ENCODE measurements at regions not wholly inside any gene's neighbourhood (a gene's known extent, or its start where the extent isn't known, plus 50 kb on each side); places are given as distances from the start of the nearest gene placed in this dataset.

- Mint-ChIP-seq H3K4me3 (no peak overlapping the region), H3K27me3 (ENCODE audit: insufficient read depth) (peaks cover 68% of the 10 kb centered on the region), H3K27ac (no peak overlapping the region), H3K9me3 (no peaks in the 10 kb centered on the region), H3K36me3 (ENCODE audit: low read depth) (no peaks in the 10 kb centered on the region), H3K4me1 (ENCODE audit: low read depth) (no peaks in the 10 kb centered on the region)
- intact Hi-C loops (cut with micrococcal nuclease) = loop anchor here (10.0 kb wide), 1 partner anchor 1575 kb away; no protein-coding TSS in a partner anchor
- DNase-seq (ENCODE audit: low spot score) = no peak
These were observed 87.6 kb upstream of the IFNE start for GRCh38 chr9:21569721-21570120.

GRCh38 chr9:21570643-21571275, 88.6 kb upstream of the IFNE start:
- Mint-ChIP-seq H3K27ac (no peak overlapping the region), H3K27me3 (ENCODE audit: insufficient read depth) (peaks cover 65% of the 10 kb centered on the region), H3K9me3 (no peaks in the 10 kb centered on the region), H3K36me3 (ENCODE audit: low read depth) (no peaks in the 10 kb centered on the region), H3K4me1 (ENCODE audit: low read depth) (no peaks in the 10 kb centered on the region), H3K4me3 (no peak overlapping the region)
- intact Hi-C loops (cut with micrococcal nuclease) = loop anchor here (10.0 kb wide), 1 partner anchor 1576 kb away; no protein-coding TSS in a partner anchor
- DNase-seq (ENCODE audit: low spot score) = no peak

- no peak for DNase-seq (ENCODE audit: low spot score)
- intact Hi-C loops (cut with micrococcal nuclease) = loop anchor here (10.0 kb wide), 1 partner anchor 1579 kb away; no protein-coding TSS in a partner anchor
- Mint-ChIP-seq H3K27me3 (ENCODE audit: insufficient read depth) (peaks cover 44% of the 10 kb centered on the region), H3K4me1 (ENCODE audit: low read depth) (peaks cover 30% of the 10 kb centered on the region), H3K9me3 (no peaks in the 10 kb centered on the region), H3K4me3 (no peak overlapping the region), H3K27ac (no peak overlapping the region), H3K36me3 (ENCODE audit: low read depth) (no peaks in the 10 kb centered on the region)
These were observed 92.1 kb upstream of the IFNE start for GRCh38 chr9:21574261-21574660.

GRCh38 chr9:21576331-21577189, 94.4 kb upstream of the IFNE start:
- no peak for DNase-seq (ENCODE audit: low spot score)
- H3K4me1 Mint-ChIP-seq (ENCODE audit: low read depth) = peaks cover 36% of the 10 kb centered on the region
- H3K27ac Mint-ChIP-seq = no peak overlapping the region
- no peaks in the 10 kb centered on the region for H3K9me3 Mint-ChIP-seq
- intact Hi-C loops (cut with micrococcal nuclease) = loop anchor here (1.0 to 10.0 kb wide), 5 partner anchors 13 to 1582 kb away; no protein-coding TSS in a partner anchor
- H3K36me3 Mint-ChIP-seq (ENCODE audit: low read depth) = no peaks in the 10 kb centered on the region
- H3K27me3 Mint-ChIP-seq (ENCODE audit: insufficient read depth) = peaks cover 33% of the 10 kb centered on the region
- H3K4me3 Mint-ChIP-seq = peak overlapping the region; percentile 4

- Mint-ChIP-seq H3K27me3 (ENCODE audit: insufficient read depth) (peaks cover 10% of the 10 kb centered on the region), H3K27ac (peak overlapping the region; percentile 66), H3K36me3 (ENCODE audit: low read depth) (no peaks in the 10 kb centered on the region), H3K4me3 (peak overlapping the region; percentile 69), H3K4me1 (ENCODE audit: low read depth) (peaks cover 42% of the 10 kb centered on the region), H3K9me3 (no peaks in the 10 kb centered on the region)
- intact Hi-C loops (cut with micrococcal nuclease) = loop anchor here (1.0 to 10.0 kb wide), 7 partner anchors 13 to 1584 kb away; no protein-coding TSS in a partner anchor
- peak; percentile 34 for DNase-seq (ENCODE audit: low spot score)
These were observed 97.1 kb upstream of the IFNE start for GRCh38 chr9:21579247-21579671.

- H3K27me3 Mint-ChIP-seq (ENCODE audit: insufficient read depth) = peaks cover 10% of the 10 kb centered on the region
- peaks cover 42% of the 10 kb centered on the region for H3K4me1 Mint-ChIP-seq (ENCODE audit: low read depth)
- H3K9me3 Mint-ChIP-seq = no peaks in the 10 kb centered on the region
- no peak overlapping the region for H3K27ac Mint-ChIP-seq
- H3K36me3 Mint-ChIP-seq (ENCODE audit: low read depth) = no peaks in the 10 kb centered on the region
- no peak for DNase-seq (ENCODE audit: low spot score)
- intact Hi-C loops (cut with micrococcal nuclease) = loop anchor here (1.0 to 10.0 kb wide), 7 partner anchors 13 to 1585 kb away; no protein-coding TSS in a partner anchor
- no peak overlapping the region for H3K4me3 Mint-ChIP-seq
These were observed 97.6 kb upstream of the IFNE start for GRCh38 chr9:21579743-21580142.

GRCh38 chr9:21580636-21581378, 98.7 kb upstream of the IFNE start:
- no peak overlapping the region for H3K27ac Mint-ChIP-seq
- no peaks in the 10 kb centered on the region for H3K9me3 Mint-ChIP-seq
- no peaks in the 10 kb centered on the region for H3K36me3 Mint-ChIP-seq (ENCODE audit: low read depth)
- DNase-seq (ENCODE audit: low spot score) = no peak
- H3K4me3 Mint-ChIP-seq = no peak overlapping the region
- H3K4me1 Mint-ChIP-seq (ENCODE audit: low read depth) = peaks cover 42% of the 10 kb centered on the region
- H3K27me3 Mint-ChIP-seq (ENCODE audit: insufficient read depth) = peaks cover 4% of the 10 kb centered on the region
- intact Hi-C loops (cut with micrococcal nuclease) = no loop called here

GRCh38 chr9:21583628-21584377, 101.7 kb upstream of the IFNE start:
- H3K36me3 Mint-ChIP-seq (ENCODE audit: low read depth) = no peaks in the 10 kb centered on the region
- H3K9me3 Mint-ChIP-seq = no peaks in the 10 kb centered on the region
- H3K27ac Mint-ChIP-seq = no peak overlapping the region
- peaks cover 17% of the 10 kb centered on the region for H3K4me1 Mint-ChIP-seq (ENCODE audit: low read depth)
- DNase-seq (ENCODE audit: low spot score) = no peak
- intact Hi-C loops (cut with micrococcal nuclease) = no loop called here
- peaks cover 4% of the 10 kb centered on the region for H3K27me3 Mint-ChIP-seq (ENCODE audit: insufficient read depth)
- H3K4me3 Mint-ChIP-seq = no peak overlapping the region

GRCh38 chr9:21584890-21585289, 102.8 kb upstream of the IFNE start:
- Mint-ChIP-seq H3K9me3 (no peaks in the 10 kb centered on the region), H3K4me1 (ENCODE audit: low read depth) (peaks cover 7% of the 10 kb centered on the region), H3K4me3 (no peak overlapping the region), H3K27ac (no peak overlapping the region), H3K27me3 (ENCODE audit: insufficient read depth) (peaks cover 4% of the 10 kb centered on the region), H3K36me3 (ENCODE audit: low read depth) (no peaks in the 10 kb centered on the region)
- intact Hi-C loops (cut with micrococcal nuclease) = no loop called here
- no peak for DNase-seq (ENCODE audit: low spot score)

GRCh38 chr9:21585756-21586752, 103.9 kb upstream of the IFNE start:
- H3K36me3 Mint-ChIP-seq (ENCODE audit: low read depth) = no peaks in the 10 kb centered on the region
- no peak for DNase-seq (ENCODE audit: low spot score)
- H3K9me3 Mint-ChIP-seq = no peaks in the 10 kb centered on the region
- no peak overlapping the region for H3K4me3 Mint-ChIP-seq
- H3K27ac Mint-ChIP-seq = no peak overlapping the region
- H3K27me3 Mint-ChIP-seq (ENCODE audit: insufficient read depth) = peaks cover under 1% of the 10 kb centered on the region
- intact Hi-C loops (cut with micrococcal nuclease) = no loop called here
- H3K4me1 Mint-ChIP-seq (ENCODE audit: low read depth) = peaks cover 7% of the 10 kb centered on the region

- H3K4me1 Mint-ChIP-seq (ENCODE audit: low read depth) = peaks cover 14% of the 10 kb centered on the region
- H3K36me3 Mint-ChIP-seq (ENCODE audit: low read depth) = peaks cover 2% of the 10 kb centered on the region
- DNase-seq (ENCODE audit: low spot score) = no peak
- H3K4me3 Mint-ChIP-seq = no peak overlapping the region
- intact Hi-C loops (cut with micrococcal nuclease) = loop anchor here (2.0 to 5.0 kb wide), 2 partner anchors 37 to 93 kb away; no protein-coding TSS in a partner anchor
- H3K27ac Mint-ChIP-seq = no peak overlapping the region
- H3K9me3 Mint-ChIP-seq = no peaks in the 10 kb centered on the region
- peaks cover 4% of the 10 kb centered on the region for H3K27me3 Mint-ChIP-seq (ENCODE audit: insufficient read depth)
These were observed 107.4 kb upstream of the IFNE start for GRCh38 chr9:21589344-21590056.
